HG03066 (cell line): ENCODE measurements at regions not wholly inside any gene's neighbourhood (a gene's known extent, or its start where the extent isn't known, plus 50 kb on each side); places are given as distances from the start of the nearest gene placed in this dataset.
"Not testable (repeated sequence)": the region's sequence is repeated elsewhere in the genome, so short reads cannot be mapped to it uniquely, and the experiment has no call there.

ENCODE experiments used
- ATAC-seq: cut with Tn5 transposase; IDR thresholded peaks from one replicate; pipeline ENCODE4 v1.9.1; 2021; ENCODE audit warnings: low read depth; ENCODE audit not compliant: unreplicated experiment

DNA sequence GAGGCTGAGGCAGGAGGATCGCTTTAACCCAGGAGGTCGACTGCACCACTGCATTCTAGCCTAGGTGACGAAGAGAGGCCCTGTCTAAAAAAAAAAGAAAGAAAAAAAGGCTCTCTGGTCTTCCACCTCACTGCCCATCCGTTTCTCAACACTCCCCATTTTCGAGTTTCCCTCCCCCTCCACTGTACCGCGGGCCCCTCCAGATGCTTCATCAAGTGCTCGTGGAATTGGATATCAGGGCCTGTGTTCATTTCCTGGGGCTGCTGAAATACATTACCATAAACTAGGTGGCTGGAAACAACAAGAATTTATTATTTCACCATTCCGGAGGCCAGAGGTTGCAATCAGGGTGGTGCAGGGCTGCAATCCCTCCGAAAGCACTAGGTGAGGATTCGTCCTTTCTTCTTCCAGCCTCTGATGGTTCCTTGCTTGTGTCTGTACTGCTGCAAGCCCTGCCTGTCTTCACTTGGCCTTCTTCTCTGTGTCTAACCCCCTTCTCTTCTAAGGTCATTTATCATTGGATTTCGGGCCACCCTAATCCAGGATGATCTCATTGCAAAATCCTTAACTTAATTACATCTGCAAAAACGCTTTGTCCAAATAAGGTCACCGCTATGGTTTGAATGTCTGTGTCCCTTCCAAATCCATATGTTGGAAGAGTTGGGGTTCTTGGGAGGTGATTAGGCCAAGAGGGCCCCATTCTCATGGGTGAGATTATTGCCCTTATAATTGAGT is 135.1 kb downstream of the CRLF3 start:
- ATAC-seq = not testable (repeated sequence)

DNA sequence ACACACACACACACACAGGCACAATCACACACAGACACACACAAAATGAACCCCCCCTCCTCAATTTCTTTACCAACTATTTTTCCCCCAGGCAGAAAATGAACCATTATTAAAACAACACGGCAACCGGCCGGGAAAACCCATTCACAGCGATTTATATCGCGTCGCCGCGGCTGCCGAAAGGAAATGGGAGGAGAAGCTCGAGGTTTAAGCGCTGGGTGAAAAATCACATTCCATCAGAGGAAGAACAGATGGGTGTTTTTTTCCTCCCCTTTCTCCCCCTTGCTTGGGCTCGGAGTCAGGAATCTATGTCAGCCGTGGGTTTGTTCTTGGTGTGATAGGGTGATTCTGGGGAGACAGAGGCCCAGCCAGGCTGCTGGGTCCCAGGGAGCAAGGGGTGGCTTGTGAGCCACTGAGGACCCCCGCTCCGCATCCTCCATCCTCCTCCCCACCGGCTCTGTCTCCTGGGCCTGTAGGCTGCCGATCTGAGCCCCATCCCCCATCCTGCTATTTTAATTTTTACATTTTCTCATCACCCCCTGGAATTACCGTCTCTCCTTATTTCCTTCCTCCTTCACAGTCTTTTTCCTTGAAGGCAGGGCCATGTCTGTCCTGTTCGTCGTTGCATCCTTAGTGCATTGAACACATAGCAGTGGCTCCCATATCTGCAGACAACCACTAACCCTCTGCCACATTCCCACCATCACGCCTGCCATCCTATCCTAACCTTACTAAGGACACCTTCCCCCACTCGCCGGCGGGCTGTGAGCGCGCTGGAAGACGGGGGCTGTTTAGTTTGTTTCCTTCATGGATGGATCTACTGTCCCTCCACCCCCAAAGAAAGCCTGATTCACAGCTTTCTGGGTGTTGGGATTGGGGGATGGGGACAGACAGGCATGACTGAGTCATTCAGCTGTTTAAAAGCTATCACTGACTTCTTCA is 137.7 kb downstream of the CRLF3 start:
- ATAC-seq = not testable (repeated sequence)

DNA sequence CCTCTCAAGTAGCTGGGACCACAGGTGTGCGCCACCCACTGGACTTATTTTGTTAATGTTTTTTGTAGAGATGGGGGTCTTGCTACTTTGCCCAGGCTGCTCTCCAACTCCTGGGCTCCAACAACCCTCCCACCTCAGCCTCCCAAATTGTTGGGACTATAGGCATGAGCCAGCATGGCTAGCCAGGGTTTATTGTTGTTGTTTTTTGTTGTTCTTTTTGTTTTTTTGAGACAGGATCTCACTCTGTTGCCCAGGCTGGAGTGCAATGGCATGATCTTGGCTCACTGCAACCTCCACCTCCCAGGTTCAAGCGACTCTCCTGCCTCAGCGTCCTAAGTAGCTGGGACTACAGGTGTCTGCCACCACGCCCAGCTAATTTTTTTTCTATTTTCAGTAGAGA is 142.2 kb downstream of the CRLF3 start:
- ATAC-seq = not testable (repeated sequence)

DNA sequence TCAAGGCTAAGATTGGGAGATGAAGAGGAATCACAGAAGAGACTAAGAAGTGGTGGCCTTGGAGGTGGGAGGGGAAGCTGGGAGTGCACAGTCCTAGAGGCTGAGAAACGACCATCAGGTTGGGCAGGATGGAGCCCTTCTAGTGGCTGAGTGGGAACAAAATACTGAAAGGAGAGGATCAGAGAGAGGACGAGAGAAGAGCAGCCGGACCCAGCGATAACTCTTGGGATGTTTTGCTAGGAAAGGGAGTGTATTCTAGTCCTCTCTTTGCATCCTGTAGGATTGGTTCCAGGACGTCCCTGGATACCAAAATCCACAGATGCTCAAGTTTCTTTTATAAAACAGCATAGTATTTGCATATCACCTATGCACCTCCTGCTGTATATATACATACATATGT is 143.8 kb downstream of the CRLF3 start:
- ATAC-seq = not testable (repeated sequence)

GRCh38 chr17:30677550-30678249 is 146.8 kb downstream of the CRLF3 start:
- no peak for ATAC-seq

DNA sequence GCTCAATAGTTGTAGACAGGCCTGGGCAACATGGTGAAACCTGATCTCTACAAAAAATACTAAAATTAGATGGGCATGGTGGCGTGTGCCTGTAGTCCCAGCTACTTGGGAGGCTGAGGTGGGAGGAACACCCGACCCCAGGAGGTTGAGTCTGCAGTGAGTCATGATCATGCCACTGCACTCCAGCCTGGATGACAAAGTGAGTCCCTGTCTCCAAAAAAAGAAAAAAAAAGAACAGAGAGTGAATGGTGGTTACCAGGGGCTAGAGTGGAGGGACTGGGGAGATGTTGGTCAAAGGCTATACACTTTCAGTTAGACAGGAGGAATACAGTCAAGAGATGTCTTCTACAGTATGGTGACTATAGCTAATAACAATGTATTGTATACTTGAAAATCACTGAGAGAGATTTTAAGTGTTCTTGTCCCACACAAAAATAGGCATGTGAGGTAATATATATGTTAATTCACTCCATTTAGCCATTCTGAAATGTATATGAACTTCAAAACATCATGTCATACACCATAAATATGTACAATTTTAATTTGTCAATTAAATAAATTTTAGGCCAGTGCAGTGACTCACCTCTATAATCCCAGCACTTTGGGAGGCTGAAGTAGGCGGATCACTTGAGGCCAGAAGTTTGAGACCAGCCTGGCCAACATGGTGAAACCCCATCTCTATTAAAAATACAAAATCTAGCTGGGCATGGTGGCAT is 148.6 kb downstream of the CRLF3 start:
- ATAC-seq = not testable (repeated sequence)

DNA sequence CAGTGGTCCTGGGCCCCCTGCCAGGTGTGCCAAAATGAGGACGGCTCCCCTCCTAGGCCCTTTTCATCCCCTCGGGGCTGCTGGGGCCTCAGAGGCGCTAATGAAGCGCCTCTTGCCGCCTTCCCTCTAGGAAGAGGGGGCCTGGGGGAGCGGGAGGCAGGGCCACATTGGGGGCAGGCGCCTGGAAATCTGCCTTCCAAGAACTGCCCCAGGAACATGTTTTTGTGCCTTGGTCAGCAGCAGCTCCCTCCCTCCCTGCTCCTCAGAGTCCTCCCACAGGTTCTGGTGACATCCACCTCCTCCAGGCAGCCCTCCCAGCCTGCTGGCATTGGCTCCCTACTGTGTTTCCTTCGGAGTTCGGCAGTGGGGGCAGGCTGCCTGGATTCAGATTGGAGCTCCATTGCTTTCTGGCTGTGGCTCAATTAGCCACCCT is 155.3 kb downstream of the CRLF3 start:
- ATAC-seq = not testable (repeated sequence)

DNA sequence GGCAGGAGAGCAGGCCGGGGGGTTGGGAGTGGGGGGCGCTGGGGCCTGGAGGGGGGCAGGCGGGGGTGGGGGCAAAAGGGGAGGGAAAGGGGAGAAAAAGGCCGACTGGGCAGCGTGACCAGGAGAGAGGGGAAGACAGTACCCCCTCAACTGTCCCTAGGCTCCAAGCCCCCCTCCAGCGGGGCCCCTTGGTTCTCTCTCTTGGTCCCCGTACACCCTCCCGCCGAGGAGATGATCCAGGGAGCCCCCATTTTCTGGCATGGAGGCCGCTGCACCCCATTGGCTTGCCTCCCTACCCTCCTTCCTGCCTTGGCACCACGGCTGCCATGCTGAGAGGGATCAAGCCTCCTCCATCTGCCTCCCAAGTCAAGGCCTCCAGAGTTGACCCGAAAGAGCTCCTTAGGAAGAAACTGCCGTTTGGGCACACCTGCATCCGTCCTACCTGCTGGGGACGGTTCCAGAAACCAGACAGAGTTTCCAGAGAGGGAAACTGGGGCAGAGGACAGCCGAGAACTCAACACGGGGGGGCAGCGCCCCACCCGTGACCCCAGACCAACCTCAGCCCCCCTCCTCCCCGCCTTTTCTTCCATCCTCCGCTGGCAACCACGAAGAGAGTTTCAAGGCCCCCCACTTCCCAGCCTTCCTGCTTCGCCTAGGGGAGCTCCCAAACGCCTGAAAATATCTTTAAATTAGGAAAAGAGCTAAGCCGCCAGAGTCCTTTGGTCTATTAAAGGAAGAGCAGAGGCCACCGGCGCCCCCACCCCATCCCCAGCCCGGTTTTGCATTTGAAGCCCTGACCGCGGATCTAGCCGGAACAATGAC is 155.9 kb downstream of the CRLF3 start:
- ATAC-seq = not testable (repeated sequence)

DNA sequence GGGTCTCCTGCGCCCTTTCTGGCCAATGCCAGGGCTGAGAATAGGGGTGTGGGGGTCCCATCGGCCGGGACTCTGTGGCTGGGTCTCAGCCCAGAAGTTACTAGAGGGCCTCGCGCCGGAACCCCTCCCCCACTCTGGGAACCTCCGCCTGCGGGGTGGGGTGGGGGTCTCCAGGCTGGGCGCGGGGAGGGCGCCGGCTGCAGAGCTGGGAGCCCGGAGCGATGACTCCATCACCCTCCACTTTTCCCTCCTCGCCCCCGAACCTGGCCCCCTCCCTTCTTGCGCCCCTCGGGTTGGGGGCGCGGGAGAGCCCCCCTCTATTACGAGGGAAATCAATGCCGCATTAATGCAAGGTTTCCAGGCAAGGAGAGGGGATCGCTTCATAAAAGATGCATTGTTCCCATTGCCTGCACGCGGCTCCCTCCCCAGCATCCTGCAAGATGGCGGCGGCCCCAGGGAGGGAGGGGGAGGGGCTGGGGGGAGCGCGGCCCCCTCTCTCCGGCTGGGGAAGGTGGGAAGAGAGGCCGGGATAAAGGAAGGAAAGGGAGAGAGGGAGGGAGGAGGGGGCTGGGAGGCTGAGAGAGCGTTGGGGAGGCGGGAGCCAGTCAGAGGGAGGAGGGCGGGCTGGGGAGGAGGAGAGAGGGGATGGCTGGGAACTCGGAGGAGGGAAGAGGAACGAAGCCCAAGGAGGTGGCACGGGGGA is 156.7 kb downstream of the CRLF3 start:
- not testable (repeated sequence) for ATAC-seq

GRCh38 chr17:30666838-30667656 is 157.4 kb downstream of the CRLF3 start:
- ATAC-seq = not testable (repeated sequence)

DNA sequence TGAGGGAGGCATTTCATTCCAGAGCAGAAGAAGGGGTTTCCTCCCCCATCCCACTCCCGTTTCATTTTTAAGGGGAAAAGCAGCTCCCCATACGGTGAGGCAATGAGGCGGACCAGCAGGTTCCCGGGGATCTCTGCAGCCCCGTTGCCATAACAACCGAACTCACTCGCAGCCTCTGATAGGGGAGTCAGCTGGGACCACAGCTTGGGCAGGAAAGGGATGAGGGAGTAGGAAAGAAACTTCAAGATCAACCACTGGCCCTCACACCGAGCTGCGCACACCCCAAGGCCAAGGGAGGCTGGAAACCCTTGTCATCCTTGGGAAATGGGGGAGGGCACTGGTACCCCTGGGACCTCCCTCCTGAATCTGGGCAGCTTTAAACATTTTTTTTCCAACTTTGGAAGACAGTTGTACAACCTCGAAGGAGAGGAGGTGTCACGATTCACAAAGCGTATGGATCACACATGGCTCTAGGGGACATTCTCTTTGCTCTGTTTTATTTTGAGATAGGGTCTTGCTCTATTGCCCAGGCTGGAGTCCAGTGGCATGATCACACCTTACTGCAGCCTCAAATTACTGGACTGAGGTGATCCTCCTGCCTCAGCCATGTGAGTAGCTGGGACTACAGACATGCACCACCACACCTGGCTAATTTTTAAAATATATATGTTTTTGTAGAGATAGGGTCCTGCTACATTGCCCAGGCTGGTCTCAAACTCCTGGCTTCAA is 160.6 kb downstream of the CRLF3 start:
- ATAC-seq = not testable (repeated sequence)

DNA sequence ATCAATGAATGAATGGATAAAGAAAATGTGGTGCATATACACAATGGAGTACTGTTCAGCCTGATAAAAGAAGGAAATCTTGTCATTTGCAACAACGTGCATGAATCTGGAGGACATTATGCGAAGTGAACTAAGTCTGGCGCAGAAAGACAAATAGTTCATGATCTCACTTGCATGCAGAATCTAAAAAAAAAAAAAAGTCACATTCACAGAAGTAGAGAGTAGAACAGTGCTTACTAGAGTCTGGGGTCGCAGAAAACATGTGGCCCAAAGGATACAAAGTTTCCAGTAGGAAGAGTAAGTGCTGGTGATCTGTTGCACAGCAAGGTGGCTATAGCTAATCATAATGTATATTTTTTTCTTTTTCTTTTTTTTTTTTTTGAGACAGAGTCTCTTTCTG is 167.3 kb downstream of the CRLF3 start:
- ATAC-seq = not testable (repeated sequence)

GRCh38 chr17:30653038-30653437 is 171.5 kb downstream of the CRLF3 start:
- not testable (repeated sequence) for ATAC-seq

DNA sequence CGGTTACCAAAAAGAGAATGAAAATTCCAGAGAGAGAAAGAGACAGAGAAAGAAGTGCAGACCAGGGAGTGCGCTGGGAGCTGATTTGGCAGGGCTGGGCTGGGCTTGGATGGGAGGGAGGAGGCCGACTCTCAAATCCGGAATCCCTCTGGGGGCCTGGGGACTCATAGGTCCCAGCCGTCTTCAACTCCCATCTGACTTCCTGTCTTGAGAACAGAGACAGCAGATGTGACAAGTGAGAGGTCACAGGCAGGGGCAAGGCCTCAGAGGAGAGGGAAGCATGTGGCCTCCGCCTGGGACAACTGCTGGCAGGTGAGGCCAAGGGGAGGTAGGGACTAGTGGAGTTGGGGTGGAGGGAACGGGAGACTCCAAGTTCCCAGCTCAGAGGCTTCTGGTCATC is 172.9 kb downstream of the GOSR1 start:
- not testable (repeated sequence) for ATAC-seq

DNA sequence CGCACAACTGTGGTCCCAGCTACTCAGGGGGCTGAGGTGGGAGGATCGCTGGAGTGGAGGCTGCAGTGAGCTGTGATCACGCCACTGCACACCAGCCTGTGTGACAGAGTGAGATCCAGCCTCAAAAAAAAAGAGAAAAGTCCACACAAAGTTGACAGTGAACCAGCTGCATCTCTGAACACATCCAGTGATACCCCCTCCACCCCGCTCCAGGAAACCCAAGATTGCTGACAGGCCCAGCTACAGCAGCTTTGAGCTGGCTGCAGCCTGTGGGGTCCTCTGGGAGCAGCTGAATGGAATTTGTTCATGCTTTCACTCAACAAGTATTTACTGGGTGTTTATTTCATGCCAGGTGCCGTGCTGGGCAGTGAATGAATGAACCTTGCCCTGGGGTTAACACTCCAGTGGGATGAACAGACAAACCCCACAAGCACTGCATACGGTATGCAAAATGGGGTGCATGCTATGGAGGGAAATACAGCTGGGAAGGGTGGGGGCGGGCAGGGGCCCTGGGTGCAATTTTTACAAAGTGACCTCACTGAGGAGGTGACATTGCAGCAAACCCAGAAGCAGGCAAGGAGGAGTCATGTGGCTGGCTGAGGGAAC is 170.9 kb downstream of the GOSR1 start:
- ATAC-seq = not testable (repeated sequence)

DNA sequence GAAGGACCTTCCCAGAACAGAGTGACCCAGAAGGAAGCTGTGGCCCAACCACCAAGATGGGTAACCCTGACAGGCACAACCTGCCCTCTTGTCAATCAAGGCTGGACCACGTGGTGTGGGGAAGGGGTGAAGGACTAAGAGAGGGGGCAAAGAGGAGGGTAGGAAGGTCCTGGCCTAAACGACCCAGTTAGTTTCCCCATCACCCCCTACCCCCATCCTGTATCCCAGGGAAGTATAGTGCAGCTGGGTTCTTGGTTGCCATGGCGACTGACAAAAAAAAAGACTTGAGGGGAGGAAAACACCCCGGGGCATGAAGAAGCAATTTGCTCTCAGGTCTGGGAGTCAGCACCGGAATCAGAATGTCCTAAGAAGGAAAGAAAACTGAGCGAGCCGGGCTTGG is 168.7 kb downstream of the GOSR1 start:
- ATAC-seq = not testable (repeated sequence)

- ATAC-seq = not testable (repeated sequence)
Measured at GRCh38 chr17:30644713-30645112, 167.5 kb downstream of the GOSR1 start.
